Esophagus squamous epithelium (tissue), 4 donors: ENCODE measurements at regions not wholly inside any gene's neighbourhood (a gene's known extent, or its start where the extent isn't known, plus 50 kb on each side); places are given as distances from the start of the nearest gene placed in this dataset.

Source experiments
- CTCF ChIP-seq, 6 experiments: fragments of 450-650 bp in 4 of 6; fragments of 200-600 bp in 2 of 6; sonication (generic) in 2 of 6; IDR thresholded peaks; one replicate each; pipeline ENCODE4 v1.5.1; 2016 to 2019; ENCODE audit warnings: antibody characterized with exemption in 6 of 6, mild to moderate bottlenecking in 4 of 6, moderate library complexity in 4 of 6
- POLR2A ChIP-seq, 4 donors: fragments of 450-650 bp; IDR thresholded peaks; one replicate each; pipeline ENCODE4 v1.6.1; 2017; ENCODE audit warnings: antibody characterized with exemption in 4 of 4, mild to moderate bottlenecking in 4 of 4, moderate library complexity in 3 of 4

- no peak for TF ChIP-seq POLR2A (IDR thresholded peaks at IDR 0.05)
- TF ChIP-seq CTCF (IDR thresholded peaks at IDR 0.05) = no peak
Observed at GRCh38 chr12:116365606-116366455, 88.3 kb upstream of the MED13L start.
